HG02938 (cell line): ENCODE measurements at regions not wholly inside any gene's neighbourhood (a gene's known extent, or its start where the extent isn't known, plus 50 kb on each side); places are given as distances from the start of the nearest gene placed in this dataset.
"Not testable (repeated sequence)": the region's sequence is repeated elsewhere in the genome, so short reads cannot be mapped to it uniquely, and the experiment has no call there.

Experiments
- ATAC-seq: cut with Tn5 transposase; IDR thresholded peaks from one replicate; pipeline ENCODE4 v1.9.1; 2021; ENCODE audit warnings: mild to moderate bottlenecking, moderate library complexity; ENCODE audit not compliant: unreplicated experiment

GRCh38 chr2:3039188-3040065, 338.2 kb downstream of the EIPR1 start:
- ATAC-seq, result no peak

DNA sequence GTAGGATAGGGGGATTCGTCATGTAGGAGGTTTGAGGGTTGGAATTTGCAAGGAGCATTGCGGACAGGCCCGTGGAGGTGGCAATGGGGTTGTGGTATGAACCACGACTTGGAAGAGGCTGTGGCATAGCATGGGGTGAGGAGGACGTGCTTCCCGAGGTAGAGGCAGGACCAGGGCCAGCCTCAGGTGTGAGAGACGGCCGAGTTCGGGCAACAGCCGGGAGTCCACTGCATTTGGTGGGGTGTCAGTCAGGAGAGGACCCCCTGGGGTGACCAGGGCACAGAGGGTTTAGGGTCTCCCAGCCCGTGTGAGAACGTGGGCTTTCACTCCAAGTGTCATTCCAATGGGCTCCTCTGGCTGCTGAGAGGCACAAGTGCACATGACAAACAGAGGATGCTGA, 339.0 kb downstream of the EIPR1 start:
- no peak for ATAC-seq

GRCh38 chr2:3037196-3038194, 340.1 kb downstream of the EIPR1 start:
- no peak for ATAC-seq

GRCh38 chr2:3036432-3037125, 341.0 kb downstream of the EIPR1 start:
- ATAC-seq, result no peak

DNA sequence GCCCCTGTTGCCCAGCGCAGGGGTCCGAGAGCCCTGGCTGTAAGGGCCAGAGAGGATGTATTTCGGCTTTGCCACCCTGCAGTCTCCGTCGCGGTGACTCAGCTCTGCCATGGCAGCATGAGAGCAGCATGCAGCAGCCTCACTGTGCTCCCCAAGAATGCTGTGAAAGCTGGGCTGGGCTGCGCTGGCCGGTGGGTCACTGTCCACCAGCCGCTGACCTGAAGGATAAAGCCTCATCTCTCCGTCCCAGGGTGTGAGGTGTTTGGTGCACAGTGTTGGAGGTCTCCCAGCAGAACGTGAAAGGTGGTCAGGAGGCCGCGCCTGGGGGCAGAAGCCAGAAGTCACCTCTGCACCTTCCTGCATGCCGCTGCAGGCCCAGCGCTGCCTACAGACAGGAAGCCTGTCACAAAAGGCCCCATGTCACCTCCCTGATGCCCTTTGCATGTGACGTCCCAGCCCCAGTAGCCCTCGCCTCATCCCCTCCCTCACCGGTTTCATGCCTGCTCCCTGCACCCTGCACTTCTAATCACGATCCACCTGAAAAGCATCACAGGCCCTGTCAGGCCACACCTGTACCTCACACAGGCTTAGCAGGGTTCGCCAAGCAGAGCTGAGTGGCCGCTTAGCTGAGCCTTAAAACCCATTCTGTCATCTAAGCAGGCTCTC, 342.1 kb downstream of the EIPR1 start:
- no peak for ATAC-seq

GRCh38 chr2:3034856-3035255, 342.8 kb downstream of the EIPR1 start:
- no peak for ATAC-seq

DNA sequence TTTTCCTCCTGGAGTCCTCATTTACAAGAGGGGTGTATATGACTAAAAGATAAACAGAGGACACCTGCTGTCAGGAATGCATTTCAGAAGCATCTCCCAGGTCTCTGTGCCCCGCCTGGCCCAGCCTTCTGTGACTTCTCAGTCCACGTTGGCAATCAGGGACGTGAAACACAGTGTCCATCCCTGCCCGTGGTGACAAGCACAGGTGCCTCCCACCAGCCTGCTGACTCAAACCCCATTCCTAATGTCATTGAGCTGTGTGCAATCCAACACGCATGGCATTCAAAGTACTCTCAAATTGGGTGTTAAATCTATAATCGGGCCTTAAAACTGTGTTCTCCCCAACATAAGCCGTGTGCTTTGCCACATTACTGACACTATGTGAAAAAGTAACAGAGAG, 343.2 kb downstream of the EIPR1 start:
- no peak for ATAC-seq

DNA sequence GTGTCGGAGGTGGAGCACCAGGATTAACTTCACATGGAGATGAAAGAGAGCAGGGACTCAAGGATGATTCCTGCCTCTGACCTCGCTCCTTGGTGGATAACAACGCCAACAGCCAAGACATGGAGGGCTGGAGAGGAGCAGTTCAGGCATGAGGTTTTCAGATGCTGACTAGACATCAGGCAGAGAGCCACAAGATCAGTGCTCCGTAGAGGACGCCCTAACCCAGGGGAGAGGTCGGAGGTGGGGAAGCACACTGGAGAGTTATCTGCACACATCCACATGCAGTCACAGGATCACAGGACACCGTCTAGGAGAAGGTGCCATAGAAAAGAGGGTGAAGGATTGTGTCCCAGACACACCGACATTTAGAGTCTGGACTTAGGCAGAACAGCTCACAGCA, 344.3 kb downstream of the EIPR1 start:
- ATAC-seq, result no peak

DNA sequence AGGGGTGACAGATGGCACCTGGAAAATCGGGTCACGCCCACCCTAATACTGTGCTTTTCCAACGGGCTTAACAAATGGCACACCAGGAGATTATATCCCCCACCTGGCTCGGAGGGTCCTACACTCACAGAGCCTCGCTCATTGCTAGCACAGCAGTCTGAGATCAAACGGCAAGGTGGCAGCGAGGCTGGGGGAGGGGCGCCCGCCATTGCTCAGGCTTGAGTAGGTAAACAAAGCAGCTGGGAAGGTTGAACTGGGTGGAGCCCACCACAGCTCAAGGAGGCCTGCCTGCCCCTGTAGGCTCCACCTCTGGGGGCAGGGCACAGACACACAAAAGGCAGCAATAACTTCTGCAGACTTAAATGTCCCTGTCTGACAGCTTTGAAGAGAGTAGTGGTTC, 346.8 kb downstream of the EIPR1 start:
- ATAC-seq, result not testable (repeated sequence)

GRCh38 chr2:3025984-3026383, 351.6 kb downstream of the EIPR1 start:
- ATAC-seq, result no peak

GRCh38 chr2:3025261-3025660, 352.4 kb downstream of the EIPR1 start:
- no peak for ATAC-seq

DNA sequence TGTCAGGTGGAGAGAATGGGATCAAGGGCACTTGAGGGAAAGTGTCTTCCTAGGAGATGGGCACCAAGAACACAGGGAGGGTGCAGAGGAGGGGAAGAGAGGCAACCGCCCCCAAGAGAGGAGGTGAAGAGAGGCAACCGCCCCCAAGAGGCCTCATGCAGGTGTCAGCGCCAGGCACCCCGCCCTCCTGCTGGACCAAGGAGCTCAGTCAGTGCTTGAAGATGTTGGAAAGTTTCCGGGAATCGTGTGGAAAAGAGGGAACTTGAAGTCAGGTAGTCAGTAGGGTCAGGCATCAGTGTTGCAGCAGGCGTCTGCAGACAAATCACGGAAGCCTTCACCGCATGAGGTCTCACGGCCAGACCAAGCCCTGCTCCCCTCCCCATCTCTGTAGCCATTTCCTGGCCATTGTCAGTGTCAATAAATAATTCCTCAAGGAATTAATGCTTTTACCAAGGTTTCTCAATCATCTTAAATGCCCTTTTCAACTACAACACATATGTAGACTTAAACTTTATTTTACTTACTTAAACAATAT, 353.1 kb downstream of the EIPR1 start:
- no peak for ATAC-seq

GRCh38 chr2:3023531-3023930, 354.1 kb downstream of the EIPR1 start:
- no peak for ATAC-seq

DNA sequence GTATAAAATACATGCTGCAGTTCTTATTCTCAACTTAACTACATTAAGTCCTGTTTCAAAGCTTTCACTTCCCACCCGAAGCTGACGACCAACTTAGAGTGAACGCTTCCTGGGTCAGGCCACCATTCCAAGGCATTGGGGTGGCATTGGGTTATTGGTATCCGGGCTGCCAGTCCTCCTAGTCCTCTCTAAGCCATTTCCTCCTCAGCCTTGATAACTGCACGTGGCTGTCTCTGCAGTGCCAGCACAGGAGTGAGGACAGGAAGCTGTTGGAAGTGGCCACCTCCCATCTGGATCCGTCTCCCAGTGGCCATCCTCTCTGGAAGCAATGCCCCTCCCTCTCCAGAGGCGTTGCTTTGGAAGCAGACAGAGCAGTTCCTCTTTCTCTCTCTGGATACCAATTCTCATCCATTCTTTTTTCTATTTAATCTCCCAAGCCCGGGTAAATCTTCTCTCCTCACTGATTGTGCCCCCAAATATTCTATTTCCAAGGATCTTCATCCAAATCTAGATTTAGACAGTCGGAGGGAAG, 354.7 kb downstream of the EIPR1 start:
- no peak for ATAC-seq

- no peak for ATAC-seq
These were observed 355.9 kb downstream of the EIPR1 start for GRCh38 chr2:3021720-3022119.

- no peak for ATAC-seq
These were observed 367.6 kb downstream of the EIPR1 start for GRCh38 chr2:3010001-3010400.

DNA sequence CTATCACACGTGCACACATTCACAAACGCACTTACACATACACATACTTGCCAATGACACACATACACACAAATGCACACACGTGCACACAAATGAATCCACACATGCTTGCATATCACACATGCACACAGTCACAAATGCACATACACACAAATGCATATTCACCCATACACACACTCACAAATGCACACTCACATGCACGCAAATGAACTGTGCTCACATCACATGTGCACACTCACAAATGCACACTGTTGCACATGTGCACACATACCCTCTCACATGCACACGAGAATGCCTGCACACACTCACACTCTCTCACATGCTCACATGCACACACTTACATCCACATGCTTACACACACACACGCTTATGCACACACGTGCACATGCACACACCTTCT, 368.1 kb downstream of the EIPR1 start:
- ATAC-seq, result no peak

DNA sequence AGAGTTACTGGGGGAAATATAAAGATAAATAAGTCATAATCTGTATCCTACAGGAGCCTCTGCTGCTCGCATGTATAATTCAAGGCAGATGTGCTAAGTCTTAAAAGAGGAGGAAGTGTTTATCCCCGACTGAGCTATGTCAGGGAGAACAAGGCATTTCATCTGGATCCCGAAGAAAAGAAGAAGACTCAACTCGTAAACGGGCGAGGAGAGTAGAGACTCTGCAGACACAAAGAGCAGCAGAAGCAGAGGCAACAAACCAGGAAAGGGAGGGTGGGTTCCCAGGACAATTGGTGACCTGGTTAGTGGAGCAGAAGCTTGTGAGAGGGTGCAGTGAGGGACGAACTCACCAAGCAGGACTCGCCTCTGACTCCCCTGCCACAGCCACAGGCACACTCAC, 368.6 kb downstream of the EIPR1 start:
- no peak for ATAC-seq

GRCh38 chr2:3008561-3008960, 369.1 kb downstream of the EIPR1 start:
- ATAC-seq, result no peak

DNA sequence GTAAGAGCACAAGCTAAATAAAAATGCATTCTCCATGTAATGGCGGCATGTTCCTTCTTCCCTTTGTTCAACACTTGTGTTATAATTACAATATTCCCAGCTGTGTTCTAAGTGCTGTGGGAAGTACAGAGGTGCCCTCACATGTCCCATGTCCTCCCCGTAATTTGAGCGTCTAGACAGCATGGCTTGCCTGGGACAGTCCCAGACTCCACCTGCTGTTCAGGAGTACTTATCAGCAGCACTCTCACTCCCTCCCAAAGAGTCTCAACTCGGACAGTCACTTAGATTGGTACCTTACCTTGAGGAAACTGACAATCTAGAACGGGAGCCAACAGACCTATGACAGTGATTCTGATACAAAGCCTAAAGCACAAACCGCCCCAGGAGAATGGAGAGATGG, 370.5 kb downstream of the EIPR1 start:
- no peak for ATAC-seq
